HG02981 (cell line): ENCODE measurements at regions not wholly inside any gene's neighbourhood (a gene's known extent, or its start where the extent isn't known, plus 50 kb on each side); places are given as distances from the start of the nearest gene placed in this dataset.
"Not testable (repeated sequence)": the region's sequence is repeated elsewhere in the genome, so short reads cannot be mapped to it uniquely, and the experiment has no call there.

Source experiments
- ATAC-seq: cut with Tn5 transposase; IDR thresholded peaks from one replicate; pipeline ENCODE4 v1.9.1; 2021; ENCODE audit warnings: mild to moderate bottlenecking, moderate library complexity; ENCODE audit not compliant: unreplicated experiment

DNA sequence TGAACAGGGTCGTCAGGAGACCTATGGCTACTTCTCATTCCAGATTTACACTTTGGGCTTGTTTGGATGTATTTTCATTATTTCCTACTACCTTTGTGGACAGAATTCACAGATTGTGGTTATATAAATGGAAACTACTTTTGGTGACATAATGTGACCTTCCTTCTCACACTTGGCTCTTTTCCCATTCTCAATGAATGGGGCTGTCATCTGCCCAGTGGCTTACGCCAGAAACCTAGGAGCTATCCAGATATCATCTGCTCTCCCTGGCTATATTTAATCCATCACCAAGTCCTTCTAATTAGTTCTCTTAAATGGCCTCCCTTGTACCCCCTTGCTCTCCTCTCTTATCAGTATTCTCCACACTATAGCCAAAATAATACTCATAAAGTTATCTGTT lies 1606.8 kb downstream of the KHDRBS2 start:
- no peak for ATAC-seq

DNA sequence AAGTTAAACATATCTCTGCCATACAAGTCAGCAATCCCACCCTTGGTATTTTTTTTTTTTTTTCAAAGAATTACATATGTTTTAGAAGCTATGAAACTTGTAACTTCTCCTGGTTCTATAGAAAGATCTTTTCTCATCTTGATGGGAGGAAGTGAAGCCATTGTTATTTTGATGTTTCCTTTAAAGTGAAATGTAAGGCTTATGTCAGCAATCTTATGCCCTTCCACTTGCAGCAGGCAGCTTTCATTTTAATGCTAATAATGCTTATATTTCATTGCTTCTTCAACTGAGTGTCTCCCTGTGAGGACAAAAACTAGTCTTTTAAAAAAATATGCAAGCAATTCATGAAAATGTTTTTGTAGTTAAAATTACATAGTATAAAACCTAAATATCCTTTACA lies 1614.7 kb downstream of the KHDRBS2 start:
- no peak for ATAC-seq

DNA sequence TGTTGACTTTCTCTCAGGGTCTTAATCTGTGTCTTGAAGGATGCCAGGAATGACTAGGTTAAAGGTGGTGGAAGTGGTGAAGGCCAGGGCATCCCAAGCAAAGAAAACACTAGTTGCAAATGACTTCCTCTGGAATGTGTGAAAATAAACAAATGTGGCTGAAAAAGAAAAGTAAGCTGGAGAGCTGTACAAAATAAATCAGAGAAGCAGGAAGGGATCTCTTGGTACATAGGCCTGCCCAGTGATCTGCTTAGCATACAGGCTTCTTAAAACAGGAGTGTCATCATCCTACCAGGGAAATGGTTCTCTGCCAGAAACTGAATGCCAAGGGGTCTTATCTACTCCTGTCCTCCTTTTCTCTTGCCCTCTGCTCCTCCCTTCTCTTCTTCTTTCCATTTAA lies 1616.0 kb downstream of the KHDRBS2 start:
- ATAC-seq = no peak

DNA sequence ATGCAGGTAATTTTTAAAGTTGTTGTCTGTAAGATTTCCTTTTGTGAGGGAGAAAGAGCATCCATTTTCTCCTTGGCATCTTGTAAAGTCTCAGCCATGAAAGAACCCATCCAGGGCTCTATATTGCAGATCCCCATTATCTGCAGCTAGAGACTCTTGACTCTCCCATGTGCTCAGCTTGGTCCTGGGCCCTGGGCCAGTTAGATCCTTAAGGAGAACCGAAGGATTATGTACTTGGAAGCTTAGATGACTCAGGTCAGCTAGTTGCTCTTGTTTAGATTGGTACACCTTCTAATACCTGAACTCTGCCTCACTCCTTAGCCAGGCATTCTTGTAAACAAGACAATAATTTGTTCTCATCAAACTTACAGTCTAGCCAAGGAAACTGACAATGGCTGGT lies 1617.6 kb downstream of the KHDRBS2 start:
- no peak for ATAC-seq

DNA sequence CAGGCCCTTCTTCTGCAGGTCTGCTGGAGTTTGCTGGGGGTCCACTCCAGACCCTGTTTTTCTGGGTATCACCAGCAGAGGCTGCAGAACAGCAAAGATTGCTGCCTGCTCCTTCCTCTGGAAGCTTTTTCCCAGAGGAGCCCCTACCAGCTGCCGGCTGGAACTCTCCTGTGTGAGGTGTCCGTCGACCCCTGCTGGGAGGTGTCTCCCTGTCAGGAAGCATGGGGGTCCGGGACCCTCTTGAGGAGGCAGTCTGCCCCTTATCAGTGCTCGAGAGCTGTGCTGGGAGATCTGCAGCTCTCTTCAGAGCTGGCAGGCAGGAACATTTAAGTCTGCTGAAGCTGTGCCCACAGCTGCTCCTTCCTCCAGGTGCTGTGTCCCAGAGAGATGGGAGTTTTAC lies 1622.8 kb downstream of the KHDRBS2 start:
- ATAC-seq = not testable (repeated sequence)

DNA sequence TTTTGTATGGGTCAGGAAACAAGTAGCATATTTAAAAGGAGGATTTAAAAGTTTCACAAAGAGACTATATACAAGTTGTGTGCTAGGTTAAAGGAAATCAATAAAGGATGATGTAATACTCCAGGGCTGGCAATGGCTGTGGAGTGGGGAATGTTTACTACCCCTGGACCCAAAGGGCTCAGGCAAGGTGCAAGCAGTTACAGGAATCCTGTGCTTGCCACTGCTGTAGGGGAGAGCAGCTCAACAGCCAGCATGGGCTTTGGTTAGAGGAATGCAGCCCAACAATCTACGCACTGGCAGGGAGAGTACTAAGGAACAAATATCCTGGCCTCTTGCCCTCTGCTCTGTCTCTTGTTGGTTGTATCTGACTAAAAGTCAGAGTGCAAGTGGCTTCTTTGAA lies 1642.2 kb downstream of the KHDRBS2 start:
- no peak for ATAC-seq

DNA sequence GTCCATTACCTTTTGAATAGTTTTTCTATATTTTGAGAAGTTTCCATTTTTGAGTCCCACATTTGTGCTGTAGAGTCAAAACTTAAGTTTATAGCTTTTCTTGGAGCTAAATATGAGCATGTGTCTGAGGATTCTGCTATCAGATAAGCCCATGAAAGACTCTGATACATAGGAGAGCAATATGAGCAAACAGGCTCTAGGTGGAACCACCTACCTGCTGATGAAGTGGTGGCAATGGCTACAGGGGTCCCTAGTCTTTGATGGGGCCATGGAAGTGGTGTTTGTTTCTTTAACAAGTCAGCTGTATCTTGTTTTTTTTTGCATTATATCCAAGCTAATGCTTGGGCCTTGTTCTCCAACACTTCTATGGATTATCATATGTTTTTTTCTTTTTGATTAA lies 1646.8 kb downstream of the KHDRBS2 start:
- ATAC-seq = not testable (repeated sequence)
